ENCODE measurements at regions not wholly inside any gene's neighbourhood (a gene's known extent, or its start where the extent isn't known, plus 50 kb on each side); places are given as distances from the start of the nearest gene placed in this dataset.
A peak's percentile ranks its signal among the peaks of the same experiment; 100 is the strongest.

DNA sequence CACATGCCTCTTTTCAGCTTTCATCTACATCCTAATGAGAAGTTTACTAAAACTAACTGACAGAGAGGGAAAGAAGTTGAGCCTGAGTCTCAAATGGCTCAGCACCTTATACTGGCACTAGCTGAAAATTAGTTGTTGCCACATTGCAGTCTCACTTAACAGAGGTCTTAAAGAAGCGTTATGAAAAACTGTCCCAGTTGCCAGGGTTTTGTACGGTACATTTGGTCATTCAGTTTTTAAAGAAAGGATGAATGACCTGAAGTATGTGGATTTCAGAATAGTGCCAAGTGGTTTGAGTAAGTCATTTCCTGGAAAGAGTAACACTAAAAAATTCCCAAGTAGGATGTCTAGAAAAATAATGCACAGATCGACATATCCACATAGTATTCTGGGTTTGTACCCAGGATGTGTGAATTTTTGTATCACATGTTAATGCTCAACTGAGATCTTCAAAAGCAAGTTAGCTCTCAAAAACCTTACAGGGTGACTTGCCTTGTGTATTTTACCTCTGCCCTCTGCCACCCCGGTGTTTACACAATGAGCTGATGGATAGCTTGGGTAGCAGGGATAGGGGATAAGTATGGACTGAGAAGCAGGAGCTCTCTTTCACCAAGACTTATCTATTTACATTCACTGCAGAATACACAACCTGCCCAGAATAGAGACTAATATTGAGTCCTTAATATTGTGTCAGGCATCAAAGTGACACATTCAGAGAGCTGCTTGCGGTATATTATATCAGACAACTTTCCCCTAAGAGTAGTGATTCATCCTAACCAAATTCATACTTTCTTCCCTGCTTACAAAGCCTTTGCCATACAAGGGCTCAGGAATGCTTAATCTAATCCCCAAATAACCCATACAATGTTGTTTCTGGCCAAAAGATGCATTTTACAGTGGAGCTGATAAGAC lies 1075.7 kb upstream of the PABPC4L start:
- peaks cover 17% of the 10 kb centered on the region for H3K4me1 ChIP-seq (ENCODE audit: insufficient read depth, low read length)
- peak overlapping the region; percentile 30 for H3K4me3 ChIP-seq (ENCODE audit: insufficient read depth, low read depth, low read length)
- H3K27ac ChIP-seq (ENCODE audit: low read depth, low read length), result peak overlapping the region; percentile 60
- FAIRE-seq (peak; percentile 91), DNase-seq (ENCODE audit: low read depth) (peak; percentile 92)
- H3K27me3 ChIP-seq (ENCODE audit: insufficient read depth, low read length), result no peaks in the 10 kb centered on the region
- H3K36me3 ChIP-seq (ENCODE audit: insufficient read depth, low read length), result no peaks in the 10 kb centered on the region
- peak overlapping the region; percentile 0 for H2AFZ ChIP-seq (ENCODE audit: low read depth, low read length)
- Mint-ChIP-seq H3K27me3 (ENCODE audit: low read depth, unreplicated experiment) (no peaks in the 10 kb centered on the region), H3K36me3 (ENCODE audit: low read depth, unreplicated experiment) (no peaks in the 10 kb centered on the region), H3K4me3 (ENCODE audit: unreplicated experiment) (no peak overlapping the region), H3K27ac (ENCODE audit: unreplicated experiment) (no peak overlapping the region), H3K9me3 (ENCODE audit: unreplicated experiment) (no peaks in the 10 kb centered on the region), H3K4me1 (ENCODE audit: low read depth, unreplicated experiment) (peaks cover 21% of the 10 kb centered on the region)
- H3K9me3 ChIP-seq (ENCODE audit: insufficient read depth, low read depth, low read length), result no peaks in the 10 kb centered on the region
- no peaks in the 10 kb centered on the region for H3K79me2 ChIP-seq (ENCODE audit: insufficient read depth, low read length)
- H3K4me2 ChIP-seq (ENCODE audit: low read length), result peak overlapping the region; percentile 81
- peak overlapping the region; percentile 39 for H3K9ac ChIP-seq (ENCODE audit: low read length)
- H4K20me1 ChIP-seq (ENCODE audit: insufficient read depth, low read length), result no peaks in the 10 kb centered on the region
- TF ChIP-seq EZH2 (IDR thresholded peaks at IDR 0.05; ENCODE audit: insufficient read depth, low read length), result no peak
- TF ChIP-seq, protein P1, sequence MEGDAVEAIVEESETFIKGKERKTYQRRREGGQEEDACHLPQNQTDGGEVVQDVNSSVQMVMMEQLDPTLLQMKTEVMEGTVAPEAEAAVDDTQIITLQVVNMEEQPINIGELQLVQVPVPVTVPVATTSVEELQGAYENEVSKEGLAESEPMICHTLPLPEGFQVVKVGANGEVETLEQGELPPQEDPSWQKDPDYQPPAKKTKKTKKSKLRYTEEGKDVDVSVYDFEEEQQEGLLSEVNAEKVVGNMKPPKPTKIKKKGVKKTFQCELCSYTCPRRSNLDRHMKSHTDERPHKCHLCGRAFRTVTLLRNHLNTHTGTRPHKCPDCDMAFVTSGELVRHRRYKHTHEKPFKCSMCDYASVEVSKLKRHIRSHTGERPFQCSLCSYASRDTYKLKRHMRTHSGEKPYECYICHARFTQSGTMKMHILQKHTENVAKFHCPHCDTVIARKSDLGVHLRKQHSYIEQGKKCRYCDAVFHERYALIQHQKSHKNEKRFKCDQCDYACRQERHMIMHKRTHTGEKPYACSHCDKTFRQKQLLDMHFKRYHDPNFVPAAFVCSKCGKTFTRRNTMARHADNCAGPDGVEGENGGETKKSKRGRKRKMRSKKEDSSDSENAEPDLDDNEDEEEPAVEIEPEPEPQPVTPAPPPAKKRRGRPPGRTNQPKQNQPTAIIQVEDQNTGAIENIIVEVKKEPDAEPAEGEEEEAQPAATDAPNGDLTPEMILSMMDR (IDR thresholded peaks at IDR 0.05; ENCODE audit: insufficient read depth, low read depth, low read length), result no peak

DNA sequence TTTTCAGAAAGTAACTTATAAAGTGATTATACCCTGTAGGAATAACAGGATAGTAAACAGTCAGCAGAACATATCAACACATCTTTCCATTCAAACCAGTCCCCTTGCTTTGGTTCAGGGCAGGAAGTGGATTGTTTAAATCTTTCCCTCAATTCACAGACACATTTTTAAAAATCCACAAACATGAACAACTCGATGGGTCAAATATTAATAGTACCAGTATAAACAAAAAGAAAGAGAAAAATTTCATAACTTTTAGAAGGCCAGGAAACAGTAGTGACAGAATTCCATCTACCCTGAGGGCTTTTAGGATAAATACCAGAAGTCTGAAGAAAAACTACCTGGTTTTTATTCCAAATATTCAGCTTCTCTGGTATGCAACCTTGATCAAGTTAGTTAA lies 1072.8 kb upstream of the PABPC4L start:
- Histone ChIP-seq H3K4me3 (ENCODE audit: insufficient read depth, low read depth, low read length) (no peak overlapping the region), H3K36me3 (ENCODE audit: insufficient read depth, low read length) (no peaks in the 10 kb centered on the region), H3K4me1 (ENCODE audit: insufficient read depth, low read length) (peaks cover 17% of the 10 kb centered on the region), H3K79me2 (ENCODE audit: insufficient read depth, low read length) (no peaks in the 10 kb centered on the region), H2AFZ (ENCODE audit: low read depth, low read length) (no peak overlapping the region), H3K9me3 (ENCODE audit: insufficient read depth, low read depth, low read length) (no peaks in the 10 kb centered on the region), H3K4me2 (ENCODE audit: low read length) (peak overlapping the region; percentile 9), H3K27me3 (ENCODE audit: insufficient read depth, low read length) (no peaks in the 10 kb centered on the region), H3K27ac (ENCODE audit: low read depth, low read length) (no peak overlapping the region), H3K9ac (ENCODE audit: low read length) (no peak overlapping the region), H4K20me1 (ENCODE audit: insufficient read depth, low read length) (no peaks in the 10 kb centered on the region)
- DNase-seq (ENCODE audit: low read depth) (no peak), FAIRE-seq (no peak)
- Mint-ChIP-seq H3K4me1 (ENCODE audit: low read depth, unreplicated experiment) (peaks cover 15% of the 10 kb centered on the region), H3K9me3 (ENCODE audit: unreplicated experiment) (no peaks in the 10 kb centered on the region), H3K27ac (ENCODE audit: unreplicated experiment) (peak overlapping the region; percentile 8), H3K4me3 (ENCODE audit: unreplicated experiment) (no peak overlapping the region), H3K36me3 (ENCODE audit: low read depth, unreplicated experiment) (no peaks in the 10 kb centered on the region), H3K27me3 (ENCODE audit: low read depth, unreplicated experiment) (no peaks in the 10 kb centered on the region)
- TF ChIP-seq, protein P1 (IDR thresholded peaks at IDR 0.05; ENCODE audit: insufficient read depth, low read depth, low read length), result no peak
- no peak for TF ChIP-seq EZH2 (IDR thresholded peaks at IDR 0.05; ENCODE audit: insufficient read depth, low read length)

Data from astrocyte (in vitro differentiated cells and primary cell).